NCI-H2227 (cell line): ENCODE measurements at regions not wholly inside any gene's neighbourhood (a gene's known extent, or its start where the extent isn't known, plus 50 kb on each side); places are given as distances from the start of the nearest gene placed in this dataset.
"Not testable (repeated sequence)": the region's sequence is repeated elsewhere in the genome, so short reads cannot be mapped to it uniquely, and the experiment has no call there.

Experiments
- DNase-seq: peaks from one replicate; lab custom pipeline; 2025; ENCODE audit not compliant: unreplicated experiment; lab: John Stamatoyannopoulos, UW

GRCh38 chrX:129086802-129087201 is 436.5 kb downstream of the SMARCA1 start:
- DNase-seq: no peak

GRCh38 chrX:129084291-129084690 is 439.0 kb downstream of the SMARCA1 start:
- DNase-seq: not testable (repeated sequence)

- no peak for DNase-seq
Observed at GRCh38 chrX:129077424-129078170, 445.7 kb downstream of the SMARCA1 start.

GRCh38 chrX:129071390-129071789 is 451.9 kb downstream of the SMARCA1 start:
- DNase-seq: no peak

- no peak for DNase-seq
Observed at GRCh38 chrX:129065895-129066294, 457.4 kb downstream of the SMARCA1 start.

GRCh38 chrX:129058405-129058804 is 464.9 kb downstream of the SMARCA1 start:
- DNase-seq: no peak

GRCh38 chrX:129043138-129043537 is 480.2 kb downstream of the SMARCA1 start:
- no peak for DNase-seq

- DNase-seq: no peak
Observed at GRCh38 chrX:129041319-129041718, 482.0 kb downstream of the SMARCA1 start.

GRCh38 chrX:129040124-129040523 is 483.2 kb downstream of the SMARCA1 start:
- no peak for DNase-seq

GRCh38 chrX:129039176-129039575 is 484.1 kb downstream of the SMARCA1 start:
- no peak for DNase-seq

GRCh38 chrX:129037389-129037788 is 485.9 kb downstream of the SMARCA1 start:
- no peak for DNase-seq

GRCh38 chrX:129035180-129035579 is 488.1 kb downstream of the SMARCA1 start:
- no peak for DNase-seq

- no peak for DNase-seq
Observed at GRCh38 chrX:129034196-129034595, 489.1 kb downstream of the SMARCA1 start.

- no peak for DNase-seq
Observed at GRCh38 chrX:129026202-129026601, 497.1 kb downstream of the SMARCA1 start.

GRCh38 chrX:129025376-129025775 is 497.9 kb downstream of the SMARCA1 start:
- no peak for DNase-seq

- DNase-seq: no peak
Observed at GRCh38 chrX:129019412-129019811, 503.9 kb downstream of the SMARCA1 start.

GRCh38 chrX:129015381-129015780 is 507.9 kb downstream of the SMARCA1 start:
- DNase-seq: no peak

- no peak for DNase-seq
Observed at GRCh38 chrX:129013574-129013973, 509.7 kb downstream of the SMARCA1 start.

- DNase-seq: no peak
Observed at GRCh38 chrX:129007631-129008030, 515.7 kb downstream of the SMARCA1 start.

GRCh38 chrX:129006491-129006890 is 516.8 kb downstream of the SMARCA1 start:
- no peak for DNase-seq

- no peak for DNase-seq
Observed at GRCh38 chrX:129000797-129001196, 522.5 kb downstream of the SMARCA1 start.

- no peak for DNase-seq
Observed at GRCh38 chrX:129000018-129000417, 523.3 kb downstream of the SMARCA1 start.
